Body of pancreas (tissue), 4 donors: ENCODE measurements at regions not wholly inside any gene's neighbourhood (a gene's known extent, or its start where the extent isn't known, plus 50 kb on each side); places are given as distances from the start of the nearest gene placed in this dataset.

ENCODE experiments used
- ATAC-seq: fragments of 150-250 bp; one replicate; pipeline ENCODE4 v1.9.1; 2016
- DNase-seq, 4 donors: peaks; one replicate each; pipeline ENCODE4 v3.0.0-alpha.2; 2019
- H3K27ac ChIP-seq, 4 donors: fragments of 200-600 bp; sonication (generic); 1 replicate in 3 of 4; 2 replicates in 1 of 4; pipeline versions ENCODE4 v1.5.1 to v1.6.1; 2016 to 2019; ENCODE audit warnings: mild to moderate bottlenecking in 1 of 4, mixed read lengths in 1 of 4, moderate library complexity in 1 of 4
- H3K27me3 ChIP-seq, 2 donors: fragments of 200-600 bp; sonication (generic); one replicate each; pipeline ENCODE4 v1.6.0; 2016; ENCODE audit warnings: mild to moderate bottlenecking in 1 of 2
- H3K36me3 ChIP-seq, 2 donors: fragments of 200-600 bp; sonication (generic); replicated peaks in 1 of 2; 2 replicates each; pipeline ENCODE4 v1.5.1; 2016; ENCODE audit warnings: low read depth in 2 of 2; ENCODE audit not compliant: insufficient read depth in 1 of 2
- H3K4me1 ChIP-seq: fragments of 200-600 bp; sonication (generic); one replicate; pipeline ENCODE4 v1.6.0; 2016
- H3K4me3 ChIP-seq, 2 donors: fragments of 200-600 bp; sonication (generic); 1 replicate in 1 of 2; 2 replicates in 1 of 2; pipeline ENCODE4 v1.5.1; 2016 to 2019
- H3K9me3 ChIP-seq, 3 donors: fragments of 200-600 bp; sonication (generic); 1 replicate in 2 of 3; 2 replicates in 1 of 3; pipeline ENCODE4 v1.5.1; 2016
- CTCF ChIP-seq, 7 experiments: fragments of 450-650 bp in 4 of 7; fragments of 200-600 bp in 3 of 7; sonication (generic) in 3 of 7; IDR thresholded peaks; one replicate each; pipeline ENCODE4 v1.5.1; 2016 to 2019; ENCODE audit warnings: antibody characterized with exemption in 7 of 7
- POLR2A ChIP-seq, 3 donors: fragments of 450-650 bp; IDR thresholded peaks; one replicate each; pipeline ENCODE4 v1.6.1; 2016; ENCODE audit warnings: antibody characterized with exemption in 3 of 3, mild to moderate bottlenecking in 2 of 3
- WGBS, 2 donors: methylation state at CpG; one replicate each; pipeline ENCODE4 v1.1.5; 2017; 5-methylcytosine and 5-hydroxymethylcytosine counted together
- intact Hi-C: fragments of 100-400 bp; cut with DNase I; formaldehyde crosslinking; loops from one replicate; pipeline ENCODE4 v1.15.1; 2023

- intact Hi-C loops = no loop called here
- H3K27ac ChIP-seq = no peak overlapping the region
- no peaks in the 10 kb centered on the region for H3K9me3 ChIP-seq
- DNase-seq (no peak), ATAC-seq (no peak)
- 70 to 85% methylated on average over 4 of the region's 4 CpGs for WGBS, 2 donors
- H3K4me3 ChIP-seq = no peak overlapping the region
- TF ChIP-seq POLR2A (IDR thresholded peaks at IDR 0.05) (no peak), CTCF (IDR thresholded peaks at IDR 0.05) (no peak)
- no peaks in the 10 kb centered on the region for H3K36me3 ChIP-seq
- H3K27me3 ChIP-seq = no peaks in the 10 kb centered on the region
- H3K4me1 ChIP-seq = no peaks in the 10 kb centered on the region
Measured at GRCh38 chr12:58186401-58186800, 245.0 kb downstream of the ATP23 start.

GRCh38 chr12:58186914-58187313, 245.5 kb downstream of the ATP23 start:
- Histone ChIP-seq H3K36me3 (no peaks in the 10 kb centered on the region), H3K27me3 (no peaks in the 10 kb centered on the region)
- TF ChIP-seq CTCF (IDR thresholded peaks at IDR 0.05) (no peak), POLR2A (IDR thresholded peaks at IDR 0.05) (no peak)

GRCh38 chr12:58189030-58189429, 247.7 kb downstream of the ATP23 start:
- H3K27me3 ChIP-seq = no peaks in the 10 kb centered on the region
- intact Hi-C loops = no loop called here
- H3K4me1 ChIP-seq = no peaks in the 10 kb centered on the region
- WGBS, 2 donors = 79 to 100% methylated on average over 1 of the region's 1 CpG
- H3K36me3 ChIP-seq = no peaks in the 10 kb centered on the region
- TF ChIP-seq POLR2A (IDR thresholded peaks at IDR 0.05) (no peak), CTCF (IDR thresholded peaks at IDR 0.05) (no peak)
- ATAC-seq = no peak
- H3K4me3 ChIP-seq = no peak overlapping the region
- no peaks in the 10 kb centered on the region for H3K9me3 ChIP-seq
- H3K27ac ChIP-seq = no peak overlapping the region
- no peak for DNase-seq

More at GRCh38 chr12:58186914-58187313, 245.5 kb downstream of the ATP23 start:
- Histone ChIP-seq H3K4me3 (no peak overlapping the region), H3K27ac (no peak overlapping the region), H3K4me1 (no peaks in the 10 kb centered on the region), H3K9me3 (no peaks in the 10 kb centered on the region)
- DNase-seq (no peak), ATAC-seq (no peak)
- intact Hi-C loops = no loop called here
- WGBS, 2 donors = 86 to 91% methylated on average over 3 of the region's 3 CpGs

- no peak overlapping the region for H3K27ac ChIP-seq
- DNase-seq (no peak), ATAC-seq (no peak)
- H3K27me3 ChIP-seq = no peaks in the 10 kb centered on the region
- no peaks in the 10 kb centered on the region for H3K36me3 ChIP-seq
- H3K4me1 ChIP-seq = no peaks in the 10 kb centered on the region
- H3K4me3 ChIP-seq = no peak overlapping the region
- H3K9me3 ChIP-seq = no peaks in the 10 kb centered on the region
- intact Hi-C loops = no loop called here
- TF ChIP-seq POLR2A (IDR thresholded peaks at IDR 0.05) = no peak
- TF ChIP-seq CTCF (IDR thresholded peaks at IDR 0.05) = no peak
- 67 to 70% methylated on average over 3 of the region's 3 CpGs for WGBS, 2 donors
Measured at GRCh38 chr12:58189893-58190292, 248.5 kb downstream of the ATP23 start.

GRCh38 chr12:58190618-58191017, 249.3 kb downstream of the ATP23 start:
- DNase-seq (no peak), ATAC-seq (no peak)
- H3K4me3 ChIP-seq = no peak overlapping the region
- no peaks in the 10 kb centered on the region for H3K4me1 ChIP-seq
- TF ChIP-seq POLR2A (IDR thresholded peaks at IDR 0.05) (no peak), CTCF (IDR thresholded peaks at IDR 0.05) (no peak)
- 86 to 87% methylated on average over 5 of the region's 5 CpGs for WGBS, 2 donors
- no peaks in the 10 kb centered on the region for H3K27me3 ChIP-seq
- no peaks in the 10 kb centered on the region for H3K9me3 ChIP-seq
- intact Hi-C loops = no loop called here
- no peaks in the 10 kb centered on the region for H3K36me3 ChIP-seq
- no peak overlapping the region for H3K27ac ChIP-seq
